HG03060 (cell line): ENCODE measurements at regions not wholly inside any gene's neighbourhood (a gene's known extent, or its start where the extent isn't known, plus 50 kb on each side); places are given as distances from the start of the nearest gene placed in this dataset.
"Not testable (repeated sequence)": the region's sequence is repeated elsewhere in the genome, so short reads cannot be mapped to it uniquely, and the experiment has no call there.

Source experiments
- ATAC-seq: cut with Tn5 transposase; IDR thresholded peaks from one replicate; pipeline ENCODE4 v1.9.1; 2021; ENCODE audit warnings: low read depth, moderate number of reproducible peaks; ENCODE audit not compliant: unreplicated experiment

- no peak for ATAC-seq
Measured at GRCh38 chr4:105022811-105023667, 123.6 kb upstream of the TET2 start.

- no peak for ATAC-seq
Measured at GRCh38 chr4:105023668-105024055, 123.0 kb upstream of the TET2 start.

GRCh38 chr4:105025263-105026017, 121.2 kb upstream of the TET2 start:
- ATAC-seq, result no peak

GRCh38 chr4:105036991-105037390, 109.7 kb upstream of the TET2 start:
- ATAC-seq, result no peak

- no peak for ATAC-seq
Measured at GRCh38 chr4:105042451-105042850, 104.2 kb upstream of the TET2 start.

GRCh38 chr4:105050896-105051295, 95.8 kb upstream of the TET2 start:
- no peak for ATAC-seq

- ATAC-seq, result no peak
Measured at GRCh38 chr4:105057370-105058105, 89.1 kb upstream of the TET2 start.

- no peak for ATAC-seq
Measured at GRCh38 chr4:105058177-105058812, 88.4 kb upstream of the TET2 start.

- peak; percentile 29 for ATAC-seq
Measured at GRCh38 chr4:105059337-105059736, 87.3 kb upstream of the TET2 start.

- ATAC-seq, result peak; percentile 78
Measured at GRCh38 chr4:105060628-105061027, 86.0 kb upstream of the TET2 start.

- ATAC-seq, result peak; percentile 19
Measured at GRCh38 chr4:105061136-105061696, 85.5 kb upstream of the TET2 start.

GRCh38 chr4:105061731-105062130, 84.9 kb upstream of the TET2 start:
- ATAC-seq, result no peak

- ATAC-seq, result no peak
Measured at GRCh38 chr4:105066401-105066800, 80.3 kb upstream of the TET2 start.

- no peak for ATAC-seq
Measured at GRCh38 chr4:105067431-105067830, 79.2 kb upstream of the TET2 start.

GRCh38 chr4:105067946-105068345, 78.7 kb upstream of the TET2 start:
- ATAC-seq, result no peak

GRCh38 chr4:105068516-105068915, 78.2 kb upstream of the TET2 start:
- ATAC-seq, result no peak

- not testable (repeated sequence) for ATAC-seq
Measured at GRCh38 chr4:105072095-105072494, 74.6 kb upstream of the TET2 start.

GRCh38 chr4:105074097-105074496, 72.6 kb upstream of the TET2 start:
- no peak for ATAC-seq

GRCh38 chr4:105075045-105075444, 71.6 kb upstream of the TET2 start:
- no peak for ATAC-seq

- no peak for ATAC-seq
Measured at GRCh38 chr4:105088110-105088879, 58.4 kb upstream of the TET2 start.
